Osteocyte (in vitro differentiated cells): ENCODE measurements at regions not wholly inside any gene's neighbourhood (a gene's known extent, or its start where the extent isn't known, plus 50 kb on each side); places are given as distances from the start of the nearest gene placed in this dataset.

Experiments used
- DNase-seq: peaks from one replicate; pipeline ENCODE4 v3.0.0; 2021; ENCODE audit warnings: mixed read lengths; ENCODE audit not compliant: unreplicated experiment; ENCODE audit errors: extremely low spot score
- H3K27ac Mint-ChIP-seq: one replicate; pipeline ENCODE4 v1.8.0; 2021; ENCODE audit warnings: mild to moderate bottlenecking, mixed read lengths; ENCODE audit not compliant: unreplicated experiment
- H3K27me3 Mint-ChIP-seq: one replicate; pipeline ENCODE4 v1.8.0; 2021; ENCODE audit warnings: mixed read lengths; ENCODE audit not compliant: unreplicated experiment
- H3K36me3 Mint-ChIP-seq: one replicate; pipeline ENCODE4 v1.8.0; 2021; ENCODE audit warnings: mixed read lengths; ENCODE audit not compliant: unreplicated experiment
- H3K4me1 Mint-ChIP-seq: one replicate; pipeline ENCODE4 v1.8.0; 2021; ENCODE audit warnings: mixed read lengths; ENCODE audit not compliant: unreplicated experiment
- H3K4me3 Mint-ChIP-seq: one replicate; pipeline ENCODE4 v1.8.0; 2021; ENCODE audit warnings: mild to moderate bottlenecking, moderate library complexity, mixed read lengths; ENCODE audit not compliant: unreplicated experiment
- H3K9me3 Mint-ChIP-seq: one replicate; pipeline ENCODE4 v1.8.0; 2021; ENCODE audit warnings: mixed read lengths; ENCODE audit not compliant: unreplicated experiment
- CTCF ChIP-seq: fragments of 200-600 bp; sonication (generic); IDR thresholded peaks from 2 replicates; pipeline ENCODE4 v1.5.0; 2021; ENCODE audit warnings: antibody characterized with exemption, mild to moderate bottlenecking, moderate library complexity

- Mint-ChIP-seq H3K9me3 (peaks cover 5% of the 10 kb centered on the region), H3K27me3 (no peaks in the 10 kb centered on the region), H3K4me1 (no peaks in the 10 kb centered on the region), H3K36me3 (no peaks in the 10 kb centered on the region), H3K4me3 (no peak overlapping the region), H3K27ac (no peak overlapping the region)
- TF ChIP-seq CTCF = no peak
- DNase-seq = no peak
Observed at GRCh38 chr1:3954170-3955169, 54.4 kb upstream of the C1orf174 start.

DNA sequence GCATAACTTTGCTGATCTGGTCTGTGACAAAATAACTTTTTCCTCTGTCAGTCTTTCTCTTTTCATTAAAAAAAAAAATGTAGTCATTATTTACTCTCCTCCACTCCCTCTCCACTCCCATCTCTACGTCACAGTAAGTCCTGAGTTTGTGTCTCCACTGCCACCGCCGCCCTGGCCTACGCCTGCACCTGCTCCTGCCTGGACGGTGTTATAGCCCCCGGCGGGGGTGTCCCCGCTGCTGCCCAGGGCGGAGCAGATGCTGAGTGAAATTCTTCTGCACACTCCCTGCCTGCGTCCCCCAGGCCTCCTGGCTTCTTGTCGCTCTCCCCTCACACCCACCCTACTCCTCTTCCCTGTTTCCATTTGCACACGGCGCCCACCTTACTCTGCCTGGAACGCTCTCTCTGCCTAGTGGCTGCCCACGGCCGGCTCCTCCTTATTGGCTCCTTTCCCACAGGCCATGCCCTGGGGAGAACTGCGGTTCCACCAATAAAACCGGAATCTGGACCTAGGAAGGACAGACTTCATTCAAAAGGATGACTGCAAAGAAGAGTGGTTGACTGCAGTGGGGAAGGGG is 55.2 kb upstream of the C1orf174 start:
- H3K4me1 Mint-ChIP-seq = no peaks in the 10 kb centered on the region
- no peak for DNase-seq
- H3K27ac Mint-ChIP-seq = no peak overlapping the region
- TF ChIP-seq CTCF = no peak
- H3K36me3 Mint-ChIP-seq = no peaks in the 10 kb centered on the region
- peaks cover 2% of the 10 kb centered on the region for H3K9me3 Mint-ChIP-seq
- H3K4me3 Mint-ChIP-seq = no peak overlapping the region
- no peaks in the 10 kb centered on the region for H3K27me3 Mint-ChIP-seq

DNA sequence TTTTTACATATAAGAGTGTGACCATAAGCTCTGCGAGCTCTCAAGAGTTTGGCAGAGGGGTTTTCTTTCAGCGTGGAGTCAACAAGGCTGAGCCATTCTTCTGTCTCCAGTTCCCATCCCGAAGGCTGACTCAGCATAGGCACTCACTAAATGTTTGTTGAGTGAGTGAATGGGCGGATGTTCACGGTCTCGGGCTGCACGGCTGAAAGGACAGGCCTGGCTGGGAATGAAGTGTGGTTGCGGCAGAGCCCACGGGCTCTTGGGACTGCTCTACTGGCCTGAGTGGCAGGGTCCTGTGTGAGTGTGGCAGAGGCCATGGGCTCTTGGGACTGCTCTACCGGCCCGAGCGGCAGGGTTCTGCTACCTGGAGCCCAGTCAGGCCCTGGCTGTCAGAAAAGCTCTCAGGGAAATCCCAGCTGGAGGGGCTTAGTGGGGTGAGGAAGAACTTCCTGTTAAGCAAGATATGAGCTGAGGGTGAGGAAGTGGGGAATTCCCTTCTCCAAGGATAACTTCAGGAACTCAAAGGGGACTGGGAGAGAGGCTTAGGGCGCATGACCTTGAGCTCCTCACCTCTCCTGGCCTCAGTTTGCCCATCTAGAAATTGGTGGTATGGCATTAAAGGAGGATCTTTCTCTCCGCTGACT is 56.6 kb upstream of the C1orf174 start:
- no peak overlapping the region for H3K4me3 Mint-ChIP-seq
- H3K9me3 Mint-ChIP-seq = no peaks in the 10 kb centered on the region
- no peaks in the 10 kb centered on the region for H3K36me3 Mint-ChIP-seq
- DNase-seq = no peak
- no peaks in the 10 kb centered on the region for H3K27me3 Mint-ChIP-seq
- no peaks in the 10 kb centered on the region for H3K4me1 Mint-ChIP-seq
- TF ChIP-seq CTCF = no peak
- H3K27ac Mint-ChIP-seq = no peak overlapping the region

DNA sequence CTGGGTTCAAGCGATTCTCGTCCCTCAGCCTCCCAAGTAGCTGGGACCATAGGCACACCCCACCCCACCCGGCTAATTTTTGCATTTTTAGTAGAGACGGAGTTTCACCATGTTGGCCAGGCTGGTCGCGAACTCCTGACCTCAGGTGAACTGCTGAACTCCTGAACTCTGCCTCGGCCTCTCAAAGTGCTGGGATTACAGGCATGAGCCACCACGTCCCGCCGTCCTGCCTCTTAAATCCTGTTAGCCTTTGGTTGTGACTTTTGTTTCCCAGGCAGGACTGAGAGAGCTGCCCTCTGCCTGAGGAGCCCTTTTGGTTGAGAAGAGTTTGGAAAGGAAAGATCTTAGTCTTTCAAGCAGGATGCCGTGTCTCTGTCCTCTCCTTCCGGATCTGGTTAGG is 59.3 kb upstream of the C1orf174 start:
- Mint-ChIP-seq H3K27ac (no peak overlapping the region), H3K4me1 (no peaks in the 10 kb centered on the region), H3K27me3 (no peaks in the 10 kb centered on the region)

More for the DNA sequence above, 59.3 kb upstream of the C1orf174 start:
- no peaks in the 10 kb centered on the region for H3K36me3 Mint-ChIP-seq
- H3K4me3 Mint-ChIP-seq = no peak overlapping the region
- DNase-seq = no peak
- peaks cover 5% of the 10 kb centered on the region for H3K9me3 Mint-ChIP-seq
- TF ChIP-seq CTCF = no peak
